Adrenal gland (tissue), 9 donors: ENCODE measurements at regions not wholly inside any gene's neighbourhood (a gene's known extent, or its start where the extent isn't known, plus 50 kb on each side); places are given as distances from the start of the nearest gene placed in this dataset.
"Not testable (repeated sequence)": the region's sequence is repeated elsewhere in the genome, so short reads cannot be mapped to it uniquely, and the experiment has no call there.

ENCODE experiments used
- DNase-seq, 7 donors: peaks; one replicate each; pipeline ENCODE4 v3.0.0-alpha.2; 2019 to 2020
- H3K27ac ChIP-seq, 5 donors: fragments of 200-600 bp; sonication (generic) in 4 of 5; 1 replicate in 3 of 5; 2 replicates in 2 of 5; pipeline versions ENCODE4 v1.5.1 to v1.8.0; 2016 to 2020; ENCODE audit warnings: mild to moderate bottlenecking in 1 of 5
- H3K27me3 ChIP-seq: fragments of 200-600 bp; 2 replicates; pipeline ENCODE4 v1.8.0; 2021
- H3K36me3 ChIP-seq, 2 donors: fragments of 200-600 bp; replicated peaks in 1 of 2; 1 replicate in 1 of 2; 2 replicates in 1 of 2; pipeline versions ENCODE4 v1.5.1 to v1.8.0; 2018 to 2022
- H3K4me1 ChIP-seq, 2 donors: fragments of 200-600 bp; replicated peaks in 1 of 2; 1 replicate in 1 of 2; 2 replicates in 1 of 2; pipeline versions ENCODE4 v1.5.1 to v1.8.0; 2018 to 2021
- H3K4me3 ChIP-seq, 4 donors: fragments of 200-600 bp; sonication (generic) in 3 of 4; one replicate each; pipeline ENCODE4 v1.5.1; 2016 to 2018
- H3K9me3 ChIP-seq, 3 donors: fragments of 200-600 bp; sonication (generic) in 1 of 3; replicated peaks in 1 of 3; 1 replicate in 2 of 3; 2 replicates in 1 of 3; pipeline versions ENCODE4 v1.5.1 to v1.8.0; 2016 to 2021
- CTCF ChIP-seq, 6 experiments: fragments of 450-650 bp in 4 of 6; fragments of 200-600 bp in 2 of 6; sonication (generic) in 1 of 6; IDR thresholded peaks; 1 replicate in 5 of 6; 2 replicates in 1 of 6; pipeline versions ENCODE4 v1.5.1 to v1.8.0; 2016 to 2021; ENCODE audit warnings: antibody characterized with exemption in 6 of 6, mild to moderate bottlenecking in 2 of 6, moderate library complexity in 1 of 6
- POLR2A ChIP-seq, 2 donors: fragments of 450-650 bp; IDR thresholded peaks; one replicate each; pipeline ENCODE4 v1.6.1; 2017; ENCODE audit warnings: antibody characterized with exemption in 2 of 2, mild to moderate bottlenecking in 2 of 2, moderate library complexity in 1 of 2
- WGBS, 4 donors: extraction: QIAGEN DNeasy Blood & Tissue Kit in 2 of 4; methylation state at CpG; one replicate each; pipeline versions ENCODE4 v1.1.5 to v1.1.7; 2013 to 2017; 5-methylcytosine and 5-hydroxymethylcytosine counted together
- intact Hi-C, 2 donors: fragments of 100-400 bp; cut with DNase I; formaldehyde crosslinking; loops; one replicate each; pipeline versions ENCODE4 v1.14.1 to v1.15.0; 2022 to 2023
- donor health status: healthy with polysubstance abuse.
- donor health status: Bipolar disorder and iron deficiency.
- donor health status: DM: yes; HTN: yes; CAD: no.
- donor health status: DM: no; HTN: no; CAD: no.
- donor health status: DM: no; HTN: no; CAD: no.

- no peak for DNase-seq
- Histone ChIP-seq H3K9me3 (no peaks in the 10 kb centered on the region), H3K27ac (no peak overlapping the region), H3K36me3 (no peaks in the 10 kb centered on the region), H3K27me3 (no peaks in the 10 kb centered on the region), H3K4me1 (no peaks in the 10 kb centered on the region), H3K4me3 (no peak overlapping the region)
- TF ChIP-seq CTCF (IDR thresholded peaks at IDR 0.05) (no peak), POLR2A (IDR thresholded peaks at IDR 0.05) (no peak)
- intact Hi-C loops = loop anchor here in 1 of 2 donors (10.0 kb wide), 1 partner anchor 141 kb away; no protein-coding TSS in a partner anchor
- 72 to 81% (median 78%) methylated on average over 5 of the region's 5 CpGs for WGBS, 4 donors
These were observed 328.9 kb upstream of the KCND2 start for GRCh38 chr7:119943942-119944600.

GRCh38 chr7:119944601-119944972, 328.4 kb upstream of the KCND2 start:
- no peak overlapping the region for H3K4me3 ChIP-seq
- H3K9me3 ChIP-seq = no peaks in the 10 kb centered on the region
- no peak overlapping the region for H3K27ac ChIP-seq
- H3K4me1 ChIP-seq = no peaks in the 10 kb centered on the region
- 62 to 89% (median 75%) methylated on average over 1 of the region's 1 CpG for WGBS, 4 donors
- TF ChIP-seq POLR2A (IDR thresholded peaks at IDR 0.05) (no peak), CTCF (IDR thresholded peaks at IDR 0.05) (no peak)
- no peaks in the 10 kb centered on the region for H3K27me3 ChIP-seq
- no peak for DNase-seq
- H3K36me3 ChIP-seq = no peaks in the 10 kb centered on the region
- intact Hi-C loops = loop anchor here in 1 of 2 donors (10.0 kb wide), 1 partner anchor 140 kb away; no protein-coding TSS in a partner anchor

- H3K36me3 ChIP-seq = no peaks in the 10 kb centered on the region
- H3K9me3 ChIP-seq = no peaks in the 10 kb centered on the region
- intact Hi-C loops = loop anchor here in 1 of 2 donors (10.0 kb wide), 1 partner anchor 139 kb away; no protein-coding TSS in a partner anchor
- no peak for TF ChIP-seq POLR2A (IDR thresholded peaks at IDR 0.05)
- TF ChIP-seq CTCF (IDR thresholded peaks at IDR 0.05) = no peak
- WGBS, 4 donors = 92 to 97% (median 94%) methylated on average over 1 of the region's 1 CpG
- no peak for DNase-seq
- no peak overlapping the region for H3K27ac ChIP-seq
- H3K4me1 ChIP-seq = no peaks in the 10 kb centered on the region
- H3K27me3 ChIP-seq = no peaks in the 10 kb centered on the region
- H3K4me3 ChIP-seq = no peak overlapping the region
These were observed 327.2 kb upstream of the KCND2 start for GRCh38 chr7:119945822-119946221.

GRCh38 chr7:119949053-119949452, 323.9 kb upstream of the KCND2 start:
- no peak for DNase-seq
- intact Hi-C loops = loop anchor here in 1 of 2 donors (10.0 kb wide), 1 partner anchor 136 kb away; no protein-coding TSS in a partner anchor
- Histone ChIP-seq H3K27me3 (no peaks in the 10 kb centered on the region), H3K4me1 (no peaks in the 10 kb centered on the region), H3K4me3 (no peak overlapping the region), H3K9me3 (no peaks in the 10 kb centered on the region), H3K36me3 (no peaks in the 10 kb centered on the region), H3K27ac (no peak overlapping the region)
- TF ChIP-seq POLR2A (IDR thresholded peaks at IDR 0.05) (no peak), CTCF (IDR thresholded peaks at IDR 0.05) (no peak)
- WGBS, 4 donors = 92 to 96% (median 95%) methylated on average over 3 to 5 of the region's 5 CpGs

GRCh38 chr7:119950390-119951041, 322.5 kb upstream of the KCND2 start:
- H3K9me3 ChIP-seq, intact Hi-C loops, H3K27me3 ChIP-seq, H3K4me1 ChIP-seq, H3K36me3 ChIP-seq, H3K4me3 ChIP-seq, H3K27ac ChIP-seq, DNase-seq: not testable (repeated sequence)
- 93 to 97% (median 95%) methylated on average over 14 to 30 of the region's 30 CpGs for WGBS, 4 donors

GRCh38 chr7:119951614-119952013, 321.4 kb upstream of the KCND2 start:
- H3K4me3 ChIP-seq, H3K27ac ChIP-seq, intact Hi-C loops, H3K27me3 ChIP-seq, H3K9me3 ChIP-seq, H3K4me1 ChIP-seq, DNase-seq, H3K36me3 ChIP-seq: not testable (repeated sequence)
- WGBS, 4 donors = 88 to 96% (median 95%) methylated on average over 1 to 21 of the region's 24 CpGs
